ENCODE measurements at regions not wholly inside any gene's neighbourhood (a gene's known extent, or its start where the extent isn't known, plus 50 kb on each side); places are given as distances from the start of the nearest gene placed in this dataset.
"Not testable (repeated sequence)": the region's sequence is repeated elsewhere in the genome, so short reads cannot be mapped to it uniquely, and the experiment has no call there.

GRCh38 chr4:37555322-37555721, 130.9 kb downstream of the RELL1 start:
- no peak for DNase-seq
- Histone ChIP-seq H3K9me3 (ENCODE audit: insufficient read depth, low read length, severe bottlenecking) (no peaks in the 10 kb centered on the region), H3K4me1 (ENCODE audit: insufficient read depth, low read length) (no peaks in the 10 kb centered on the region), H3K79me2 (ENCODE audit: insufficient read depth, low read length) (no peaks in the 10 kb centered on the region), H3K36me3 (ENCODE audit: insufficient read depth, low read length) (no peaks in the 10 kb centered on the region), H3K27me3 (ENCODE audit: insufficient read depth, low read length, poor library complexity) (no peaks in the 10 kb centered on the region), H3K4me2 (ENCODE audit: insufficient read depth, low read length) (no peak overlapping the region), H3K4me3 (ENCODE audit: low read depth in 1 of 2, low read length in 2 of 2) (no peak overlapping the region), H2AFZ (ENCODE audit: low read depth, low read length) (no peak overlapping the region), H4K20me1 (ENCODE audit: insufficient read depth, low read length) (no peaks in the 10 kb centered on the region), H3K27ac (ENCODE audit: low read length) (no peak overlapping the region), H3K9ac (ENCODE audit: low read depth, low read length) (no peak overlapping the region)
- no peak for ATAC-seq (ENCODE audit: insufficient read depth, low read depth)
- TF ChIP-seq EZH2 (IDR thresholded peaks at IDR 0.05; ENCODE audit: borderline replicate concordance, low read depth, low read length, severe bottlenecking) (no peak), CTCF (IDR thresholded peaks at IDR 0.05; ENCODE audit: borderline replicate concordance, extremely low read depth, low read length, poor library complexity, severe bottlenecking) (no peak)

GRCh38 chr4:37549866-37550265, 136.3 kb downstream of the RELL1 start:
- H3K9ac ChIP-seq (ENCODE audit: low read depth, low read length); H3K4me3 ChIP-seq (ENCODE audit: low read depth in 1 of 2, low read length in 2 of 2); H3K27ac ChIP-seq (ENCODE audit: low read length); H2AFZ ChIP-seq (ENCODE audit: low read depth, low read length); H3K27me3 ChIP-seq (ENCODE audit: insufficient read depth, low read length, poor library complexity); ATAC-seq (ENCODE audit: insufficient read depth, low read depth); H3K36me3 ChIP-seq (ENCODE audit: insufficient read depth, low read length); H3K4me1 ChIP-seq (ENCODE audit: insufficient read depth, low read length); DNase-seq; H3K9me3 ChIP-seq (ENCODE audit: insufficient read depth, low read length, severe bottlenecking); H3K4me2 ChIP-seq (ENCODE audit: insufficient read depth, low read length); H4K20me1 ChIP-seq (ENCODE audit: insufficient read depth, low read length); H3K79me2 ChIP-seq (ENCODE audit: insufficient read depth, low read length): not testable (repeated sequence)

GRCh38 chr4:37549041-37549440, 137.1 kb downstream of the RELL1 start:
- no peaks in the 10 kb centered on the region for H3K4me1 ChIP-seq (ENCODE audit: insufficient read depth, low read length)
- no peaks in the 10 kb centered on the region for H3K79me2 ChIP-seq (ENCODE audit: insufficient read depth, low read length)
- no peaks in the 10 kb centered on the region for H3K27me3 ChIP-seq (ENCODE audit: insufficient read depth, low read length, poor library complexity)
- H4K20me1 ChIP-seq (ENCODE audit: insufficient read depth, low read length), result no peaks in the 10 kb centered on the region
- no peak overlapping the region for H2AFZ ChIP-seq (ENCODE audit: low read depth, low read length)
- TF ChIP-seq EZH2 (IDR thresholded peaks at IDR 0.05; ENCODE audit: borderline replicate concordance, low read depth, low read length, severe bottlenecking) (no peak), CTCF (IDR thresholded peaks at IDR 0.05; ENCODE audit: borderline replicate concordance, extremely low read depth, low read length, poor library complexity, severe bottlenecking) (no peak)
- H3K9me3 ChIP-seq (ENCODE audit: insufficient read depth, low read length, severe bottlenecking), result peaks cover 3% of the 10 kb centered on the region
- DNase-seq, result no peak
- no peak for ATAC-seq (ENCODE audit: insufficient read depth, low read depth)
- H3K9ac ChIP-seq (ENCODE audit: low read depth, low read length), result no peak overlapping the region
- no peak overlapping the region for H3K4me2 ChIP-seq (ENCODE audit: insufficient read depth, low read length)
- no peak overlapping the region for H3K4me3 ChIP-seq (ENCODE audit: low read depth in 1 of 2, low read length in 2 of 2)
- no peaks in the 10 kb centered on the region for H3K36me3 ChIP-seq (ENCODE audit: insufficient read depth, low read length)
- H3K27ac ChIP-seq (ENCODE audit: low read length), result no peak overlapping the region

GRCh38 chr4:37546586-37546985, 139.6 kb downstream of the RELL1 start:
- no peaks in the 10 kb centered on the region for H4K20me1 ChIP-seq (ENCODE audit: insufficient read depth, low read length)
- TF ChIP-seq EZH2 (IDR thresholded peaks at IDR 0.05; ENCODE audit: borderline replicate concordance, low read depth, low read length, severe bottlenecking) (no peak), CTCF (IDR thresholded peaks at IDR 0.05; ENCODE audit: borderline replicate concordance, extremely low read depth, low read length, poor library complexity, severe bottlenecking) (no peak)
- H3K36me3 ChIP-seq (ENCODE audit: insufficient read depth, low read length), result no peaks in the 10 kb centered on the region
- H3K9ac ChIP-seq (ENCODE audit: low read depth, low read length), result no peak overlapping the region
- no peaks in the 10 kb centered on the region for H3K79me2 ChIP-seq (ENCODE audit: insufficient read depth, low read length)
- no peak for DNase-seq
- H3K27ac ChIP-seq (ENCODE audit: low read length), result no peak overlapping the region
- H3K4me1 ChIP-seq (ENCODE audit: insufficient read depth, low read length), result no peaks in the 10 kb centered on the region
- no peak overlapping the region for H2AFZ ChIP-seq (ENCODE audit: low read depth, low read length)
- H3K9me3 ChIP-seq (ENCODE audit: insufficient read depth, low read length, severe bottlenecking), result peaks cover 3% of the 10 kb centered on the region
- no peak for ATAC-seq (ENCODE audit: insufficient read depth, low read depth)
- H3K4me2 ChIP-seq (ENCODE audit: insufficient read depth, low read length), result no peak overlapping the region
- no peaks in the 10 kb centered on the region for H3K27me3 ChIP-seq (ENCODE audit: insufficient read depth, low read length, poor library complexity)
- no peak overlapping the region for H3K4me3 ChIP-seq (ENCODE audit: low read depth in 1 of 2, low read length in 2 of 2)

Data from DND-41 (cell line).